Smooth muscle cell (in vitro differentiated cells): ENCODE measurements at regions not wholly inside any gene's neighbourhood (a gene's known extent, or its start where the extent isn't known, plus 50 kb on each side); places are given as distances from the start of the nearest gene placed in this dataset.

ENCODE experiments used
- DNase-seq: peaks from one replicate; lab custom pipeline; 2025; ENCODE audit not compliant: unreplicated experiment; lab: John Stamatoyannopoulos, UW
- H2AFZ ChIP-seq: fragments of 200-600 bp; sonication (generic); 2 replicates; pipeline ENCODE4 v1.6.0; 2016; ENCODE audit warnings: antibody characterized with exemption, low read depth, mild to moderate bottlenecking
- H3F3A ChIP-seq: fragments of 200-600 bp; sonication (generic); 2 replicates; pipeline ENCODE4 v1.6.0; 2017; ENCODE audit warnings: antibody characterized with exemption, low read depth
- H3K27ac ChIP-seq: fragments of 200-600 bp; sonication (generic); 2 replicates; pipeline ENCODE4 v1.5.1; 2016; ENCODE audit warnings: low read depth, mild to moderate bottlenecking
- H3K27me3 ChIP-seq: fragments of 200-600 bp; sonication (generic); 2 replicates; pipeline ENCODE4 v1.6.1; 2016; ENCODE audit warnings: low read depth, mild to moderate bottlenecking
- H3K36me3 ChIP-seq: fragments of 200-600 bp; sonication (generic); 2 replicates; pipeline ENCODE4 v1.5.1; 2016; ENCODE audit warnings: low read depth
- H3K4me1 ChIP-seq: fragments of 200-600 bp; sonication (generic); 2 replicates; pipeline ENCODE4 v1.5.1; 2016; ENCODE audit warnings: low read depth
- H3K4me2 ChIP-seq: fragments of 200-600 bp; sonication (generic); 2 replicates; pipeline ENCODE4 v1.6.0; 2016; ENCODE audit warnings: mild to moderate bottlenecking
- H3K4me3 ChIP-seq: fragments of 200-600 bp; sonication (generic); 2 replicates; pipeline ENCODE4 v1.5.1; 2016; ENCODE audit warnings: mild to moderate bottlenecking
- H3K79me2 ChIP-seq: fragments of 200-600 bp; sonication (generic); 2 replicates; pipeline ENCODE4 v1.6.0; 2016; ENCODE audit warnings: low read depth, mild to moderate bottlenecking
- H3K9ac ChIP-seq: fragments of 200-600 bp; sonication (generic); 2 replicates; pipeline ENCODE4 v1.6.0; 2016; ENCODE audit warnings: low read depth
- H3K9me3 ChIP-seq: fragments of 200-600 bp; sonication (generic); replicated peaks from 2 replicates; pipeline ENCODE4 v1.5.1; 2016; ENCODE audit warnings: low read depth
- H4K20me1 ChIP-seq: fragments of 200-600 bp; sonication (generic); 2 replicates; pipeline ENCODE4 v1.6.0; 2016; ENCODE audit warnings: low read depth
- WGBS: methylation state at CpG from one replicate; pipeline ENCODE4 v1.1.7; 2016; ENCODE audit warnings: low lambda C conversion rate; 5-methylcytosine and 5-hydroxymethylcytosine counted together
- TF ChIP-seq, protein P1 (sequence below): fragments of 200-600 bp; sonication (generic); IDR thresholded peaks from 2 replicates; pipeline ENCODE4 v1.5.1; 2017; ENCODE audit warnings: borderline replicate concordance, mild to moderate bottlenecking, antibody characterized with exemption; ENCODE audit not compliant: insufficient read depth, poor library complexity, severe bottlenecking

DNA sequence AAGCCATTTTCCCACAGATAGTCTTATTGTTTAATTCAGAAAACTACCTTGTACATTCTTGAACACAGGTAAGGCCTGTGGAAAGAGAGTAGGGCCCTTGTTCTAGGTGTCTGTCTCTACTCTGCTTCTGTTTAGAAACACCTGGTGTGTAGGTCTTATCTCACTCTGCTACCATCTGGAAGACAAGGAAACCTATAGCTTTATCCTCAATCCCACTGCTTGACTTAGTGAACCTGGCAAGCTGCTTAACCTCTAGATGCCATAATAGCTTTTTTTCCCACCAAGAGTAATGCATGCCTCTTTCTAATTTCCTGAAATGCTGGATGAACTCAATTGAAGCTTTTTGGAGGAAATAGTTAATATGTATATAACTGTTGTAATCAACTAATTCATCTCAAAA is 82.6 kb upstream of the RAP2B start:
- Histone ChIP-seq H3K9me3 (no peaks in the 10 kb centered on the region), H3K36me3 (no peaks in the 10 kb centered on the region), H3K27me3 (no peaks in the 10 kb centered on the region), H3K4me1 (no peaks in the 10 kb centered on the region), H3F3A (no peaks in the 10 kb centered on the region), H3K4me3 (no peak overlapping the region), H3K4me2 (no peak overlapping the region), H4K20me1 (no peaks in the 10 kb centered on the region), H3K9ac (no peak overlapping the region), H3K27ac (no peak overlapping the region), H2AFZ (no peak overlapping the region), H3K79me2 (no peaks in the 10 kb centered on the region)
- TF ChIP-seq, protein P1, sequence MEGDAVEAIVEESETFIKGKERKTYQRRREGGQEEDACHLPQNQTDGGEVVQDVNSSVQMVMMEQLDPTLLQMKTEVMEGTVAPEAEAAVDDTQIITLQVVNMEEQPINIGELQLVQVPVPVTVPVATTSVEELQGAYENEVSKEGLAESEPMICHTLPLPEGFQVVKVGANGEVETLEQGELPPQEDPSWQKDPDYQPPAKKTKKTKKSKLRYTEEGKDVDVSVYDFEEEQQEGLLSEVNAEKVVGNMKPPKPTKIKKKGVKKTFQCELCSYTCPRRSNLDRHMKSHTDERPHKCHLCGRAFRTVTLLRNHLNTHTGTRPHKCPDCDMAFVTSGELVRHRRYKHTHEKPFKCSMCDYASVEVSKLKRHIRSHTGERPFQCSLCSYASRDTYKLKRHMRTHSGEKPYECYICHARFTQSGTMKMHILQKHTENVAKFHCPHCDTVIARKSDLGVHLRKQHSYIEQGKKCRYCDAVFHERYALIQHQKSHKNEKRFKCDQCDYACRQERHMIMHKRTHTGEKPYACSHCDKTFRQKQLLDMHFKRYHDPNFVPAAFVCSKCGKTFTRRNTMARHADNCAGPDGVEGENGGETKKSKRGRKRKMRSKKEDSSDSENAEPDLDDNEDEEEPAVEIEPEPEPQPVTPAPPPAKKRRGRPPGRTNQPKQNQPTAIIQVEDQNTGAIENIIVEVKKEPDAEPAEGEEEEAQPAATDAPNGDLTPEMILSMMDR = no peak
- no peak for DNase-seq

DNA sequence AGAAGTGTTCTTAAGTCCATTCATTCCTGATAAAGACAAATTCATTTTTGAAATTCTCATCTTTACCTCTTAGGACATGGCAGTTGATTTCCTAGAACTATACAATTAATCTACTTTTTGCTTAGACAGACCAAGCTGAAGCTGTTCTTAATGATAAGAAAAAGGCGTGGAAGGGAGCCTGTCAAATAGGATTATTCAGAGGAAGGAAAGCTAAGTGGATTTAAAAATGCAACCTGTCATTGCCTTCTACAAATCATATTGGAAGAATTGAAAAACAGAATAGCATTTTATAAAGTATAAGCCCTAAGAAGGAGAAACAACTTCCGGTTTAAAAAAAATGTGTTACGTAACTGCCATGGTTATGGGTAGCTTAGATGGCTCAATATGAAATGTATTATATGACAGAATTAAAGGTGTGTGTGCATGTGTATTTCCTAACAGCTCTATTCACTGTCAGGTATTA is 81.2 kb upstream of the RAP2B start:
- Histone ChIP-seq H3F3A (no peaks in the 10 kb centered on the region), H3K36me3 (no peaks in the 10 kb centered on the region), H3K27ac (no peak overlapping the region), H3K4me3 (no peak overlapping the region), H4K20me1 (no peaks in the 10 kb centered on the region), H3K9me3 (no peaks in the 10 kb centered on the region), H3K79me2 (no peaks in the 10 kb centered on the region), H3K27me3 (no peaks in the 10 kb centered on the region), H3K4me2 (no peak overlapping the region), H3K4me1 (no peaks in the 10 kb centered on the region), H3K9ac (no peak overlapping the region), H2AFZ (no peak overlapping the region)
- TF ChIP-seq, protein P1 = no peak
- WGBS = 61% methylated on average over 3 of the region's 3 CpGs
- no peak for DNase-seq

DNA sequence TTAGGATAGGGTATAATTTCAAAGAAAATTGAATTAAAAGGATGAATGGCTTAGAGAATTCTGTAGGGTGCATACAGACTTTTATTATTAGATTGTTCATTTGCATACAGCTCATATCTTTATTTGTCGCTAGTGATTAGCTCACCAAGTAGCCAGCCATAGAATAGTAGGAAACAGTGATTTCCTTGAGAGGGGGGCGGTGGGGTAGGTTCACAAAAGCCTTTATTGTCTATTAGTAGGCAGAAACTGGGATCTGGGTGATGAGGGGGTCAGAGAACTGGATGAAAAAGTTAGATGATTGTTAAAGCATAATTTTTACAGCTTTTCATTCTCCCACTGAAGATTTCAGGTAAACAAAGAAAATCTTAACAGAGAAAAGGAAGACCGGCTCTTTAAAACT is 77.6 kb upstream of the RAP2B start:
- no peak overlapping the region for H3K27ac ChIP-seq
- no peaks in the 10 kb centered on the region for H3K36me3 ChIP-seq
- TF ChIP-seq, protein P1 = no peak
- no peaks in the 10 kb centered on the region for H4K20me1 ChIP-seq
- H3K4me2 ChIP-seq = no peak overlapping the region
- no peak for DNase-seq
- no peaks in the 10 kb centered on the region for H3F3A ChIP-seq
- no peaks in the 10 kb centered on the region for H3K27me3 ChIP-seq
- H3K9me3 ChIP-seq = no peaks in the 10 kb centered on the region
- H3K4me3 ChIP-seq = no peak overlapping the region
- H3K9ac ChIP-seq = no peak overlapping the region
- 96% methylated on average over 3 of the region's 3 CpGs for WGBS
- no peaks in the 10 kb centered on the region for H3K4me1 ChIP-seq
- no peak overlapping the region for H2AFZ ChIP-seq
- H3K79me2 ChIP-seq = no peaks in the 10 kb centered on the region
